ENCODE measurements at regions not wholly inside any gene's neighbourhood (a gene's known extent, or its start where the extent isn't known, plus 50 kb on each side); places are given as distances from the start of the nearest gene placed in this dataset.

DNA sequence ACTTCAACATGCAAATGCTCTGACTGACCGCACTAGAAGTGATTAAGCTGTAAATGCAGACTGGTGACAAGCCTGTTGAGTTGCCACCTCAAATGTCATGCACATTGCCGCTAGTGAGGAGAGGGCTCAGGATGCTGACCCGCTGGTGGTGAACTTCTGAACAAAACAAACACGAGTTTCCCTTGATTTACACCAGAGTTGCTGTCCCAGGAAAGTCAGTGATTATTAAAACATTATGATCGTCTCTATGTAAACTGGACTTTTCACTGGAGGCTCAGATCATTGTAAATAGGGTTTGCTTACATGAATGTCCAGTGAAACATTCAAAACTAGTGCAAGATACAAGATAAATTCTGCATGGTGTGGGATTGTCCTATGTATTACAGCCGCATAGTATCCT lies 420.1 kb downstream of the PREX1 start:
- TF ChIP-seq CTCF (IDR thresholded peaks at IDR 0.05) (no peak), POLR2A (IDR thresholded peaks at IDR 0.05) (no peak)

All from esophagus squamous epithelium (tissue), 4 donors.